GM03348 (cell line): ENCODE measurements at regions not wholly inside any gene's neighbourhood (a gene's known extent, or its start where the extent isn't known, plus 50 kb on each side); places are given as distances from the start of the nearest gene placed in this dataset.

Experiments
- DNase-seq: peaks from one replicate; pipeline ENCODE4 v3.0.0; 2012; ENCODE audit warnings: low spot score

GRCh38 chr14:51780741-51781140 lies 79.7 kb upstream of the GNG2 start:
- peak; percentile 46 for DNase-seq

GRCh38 chr14:51781381-51781780 lies 79.0 kb upstream of the GNG2 start:
- DNase-seq, result no peak

- DNase-seq, result no peak
Observed at GRCh38 chr14:51782435-51782834, 78.0 kb upstream of the GNG2 start.

GRCh38 chr14:51783765-51784164 lies 76.6 kb upstream of the GNG2 start:
- peak; percentile 76 for DNase-seq

DNA sequence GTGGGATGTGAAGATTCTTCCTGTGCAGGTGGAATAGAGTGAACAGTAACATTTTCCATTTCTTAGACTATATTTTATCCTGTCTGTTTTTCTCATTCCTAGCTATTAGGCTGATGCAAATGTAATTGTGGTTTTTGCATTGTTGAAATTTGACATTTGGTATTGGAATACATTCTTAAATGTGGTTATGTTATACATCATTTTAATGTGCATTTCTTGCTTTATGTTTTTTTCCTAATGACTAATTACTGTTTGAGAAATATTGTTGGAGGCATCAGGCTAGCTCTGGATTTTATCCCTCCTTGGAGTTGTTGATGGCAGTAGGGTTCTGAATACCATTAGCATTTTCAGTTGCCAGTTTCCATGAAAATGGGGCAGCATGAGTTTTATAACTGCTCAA lies 75.9 kb upstream of the GNG2 start:
- no peak for DNase-seq

DNA sequence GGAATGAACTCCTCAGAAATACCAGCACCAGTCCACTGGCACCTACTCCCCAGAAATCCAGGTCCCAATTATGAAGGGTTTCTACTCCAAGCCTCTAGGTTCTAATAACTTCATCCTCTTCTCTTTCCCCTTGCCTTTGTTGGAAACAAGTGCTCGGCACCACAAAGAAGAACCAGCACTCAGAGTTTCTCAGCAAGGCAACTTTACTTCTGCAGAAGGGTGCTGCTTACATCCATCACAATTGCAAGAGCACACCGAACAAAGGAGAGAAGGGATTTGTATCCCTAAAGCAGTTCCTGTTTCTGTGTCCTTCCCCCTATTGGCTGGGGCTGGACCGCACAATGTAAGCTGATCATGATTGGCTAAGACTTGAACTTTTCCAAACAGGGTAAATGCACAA lies 74.2 kb upstream of the GNG2 start:
- no peak for DNase-seq

DNA sequence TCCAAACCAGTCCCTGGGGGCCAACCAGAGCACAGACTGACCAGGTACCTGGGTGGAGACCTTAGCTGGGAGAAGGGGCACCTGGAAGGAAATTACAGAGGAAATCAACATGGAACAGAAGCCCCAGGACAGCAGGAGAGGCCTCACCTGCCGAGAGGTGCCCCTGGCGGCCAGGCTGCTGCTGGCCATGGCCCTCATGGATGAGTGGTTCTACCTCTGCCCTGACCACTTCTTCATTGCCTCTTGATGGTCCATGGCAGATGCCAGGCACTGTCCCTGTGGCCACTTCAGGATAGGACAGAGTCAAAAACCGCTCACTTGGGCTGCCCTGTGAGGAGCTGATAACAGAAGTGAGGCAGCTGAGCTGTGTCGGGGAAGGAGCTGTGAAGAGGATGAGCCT lies 73.1 kb upstream of the GNG2 start:
- DNase-seq, result no peak

DNA sequence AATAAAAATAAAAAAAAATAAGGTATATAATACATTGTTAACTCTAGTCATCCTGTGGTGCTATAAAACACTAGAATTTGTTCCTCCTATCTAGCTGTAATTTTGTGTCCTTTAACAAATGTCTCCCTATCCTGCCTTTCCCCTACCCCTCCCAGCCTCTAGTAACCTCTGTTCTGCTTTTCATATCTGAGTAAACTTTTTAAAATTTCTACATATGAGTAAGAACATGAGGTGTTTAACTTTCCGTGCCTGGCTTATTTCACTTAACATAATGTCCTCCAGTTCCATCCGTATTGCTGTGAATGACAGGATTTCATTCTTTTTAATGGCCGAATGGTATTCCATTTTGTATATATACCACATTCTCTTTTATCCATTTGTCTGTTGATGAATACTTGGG lies 71.3 kb upstream of the GNG2 start:
- no peak for DNase-seq

GRCh38 chr14:51789596-51789995 lies 70.8 kb upstream of the GNG2 start:
- no peak for DNase-seq

DNA sequence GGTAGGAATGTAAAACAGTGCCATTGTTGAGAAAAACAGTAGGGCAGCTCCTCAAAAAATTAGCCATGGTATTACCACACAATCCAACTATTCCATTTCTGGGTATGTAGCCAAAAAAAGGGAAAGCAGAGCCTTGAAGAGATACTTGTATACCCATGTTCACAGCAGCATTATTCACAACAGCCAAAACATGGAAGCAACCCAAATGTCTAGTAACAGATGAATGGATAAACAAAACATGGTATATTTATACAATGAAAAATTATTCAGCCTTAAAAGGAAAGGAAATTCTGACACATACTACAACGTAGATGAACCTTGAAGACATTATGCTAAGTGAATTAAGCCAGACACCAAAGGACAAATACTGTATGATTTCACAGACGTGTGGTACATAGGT lies 67.6 kb upstream of the GNG2 start:
- DNase-seq, result no peak

DNA sequence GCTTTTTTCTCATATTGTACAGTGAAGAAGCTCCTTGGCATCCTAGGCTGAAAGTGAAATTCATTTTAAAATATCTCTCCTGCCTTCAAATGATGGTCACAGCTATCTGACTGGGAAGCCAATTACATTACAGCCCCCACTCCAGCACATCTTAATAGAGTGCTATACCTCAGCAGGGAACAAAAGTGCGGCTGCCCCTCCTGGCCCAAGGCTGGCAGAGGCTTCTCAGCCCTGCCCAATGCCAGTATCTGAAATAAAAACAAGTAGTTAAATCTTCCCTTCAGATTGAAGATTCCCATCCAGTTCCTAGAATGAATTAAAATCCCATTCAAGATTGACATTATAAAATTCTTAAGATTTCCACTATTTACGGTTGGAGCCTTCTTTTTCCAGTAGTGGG lies 54.9 kb upstream of the GNG2 start:
- DNase-seq, result no peak

- no peak for DNase-seq
Observed at GRCh38 chr14:51806026-51807023, 54.1 kb upstream of the GNG2 start.

GRCh38 chr14:51807356-51807755 lies 53.1 kb upstream of the GNG2 start:
- peak; percentile 67 for DNase-seq
